GM04503 (cell line): ENCODE measurements at regions not wholly inside any gene's neighbourhood (a gene's known extent, or its start where the extent isn't known, plus 50 kb on each side); places are given as distances from the start of the nearest gene placed in this dataset.

ENCODE experiments used
- DNase-seq: peaks from one replicate; pipeline ENCODE4 v3.0.0-alpha.2; 2012; ENCODE audit warnings: low read depth

GRCh38 chr11:131052367-131052766 lies 136.1 kb upstream of the SNX19 start:
- no peak for DNase-seq

- DNase-seq = no peak
Observed at GRCh38 chr11:131056036-131056435, 139.8 kb upstream of the SNX19 start.

- no peak for DNase-seq
Observed at GRCh38 chr11:131063638-131064037, 147.4 kb upstream of the SNX19 start.

GRCh38 chr11:131064373-131064991 lies 148.2 kb upstream of the SNX19 start:
- DNase-seq = no peak

- DNase-seq = no peak
Observed at GRCh38 chr11:131065435-131066413, 149.4 kb upstream of the SNX19 start.

GRCh38 chr11:131066551-131066950 lies 150.3 kb upstream of the SNX19 start:
- DNase-seq = no peak

- no peak for DNase-seq
Observed at GRCh38 chr11:131070365-131070764, 154.1 kb upstream of the SNX19 start.

- DNase-seq = no peak
Observed at GRCh38 chr11:131073167-131073566, 156.9 kb upstream of the SNX19 start.

GRCh38 chr11:131074573-131074972 lies 158.3 kb upstream of the SNX19 start:
- no peak for DNase-seq

- no peak for DNase-seq
Observed at GRCh38 chr11:131077340-131077739, 161.1 kb upstream of the SNX19 start.

GRCh38 chr11:131079036-131079435 lies 162.8 kb upstream of the SNX19 start:
- no peak for DNase-seq

GRCh38 chr11:131089727-131090245 lies 173.5 kb upstream of the SNX19 start:
- no peak for DNase-seq

- no peak for DNase-seq
Observed at GRCh38 chr11:131092469-131092868, 176.2 kb upstream of the SNX19 start.

- no peak for DNase-seq
Observed at GRCh38 chr11:131094827-131095226, 178.5 kb upstream of the SNX19 start.

GRCh38 chr11:131095511-131096185 lies 179.4 kb upstream of the SNX19 start:
- no peak for DNase-seq

GRCh38 chr11:131099013-131099412 lies 182.7 kb upstream of the SNX19 start:
- DNase-seq = peak; percentile 39

- DNase-seq = no peak
Observed at GRCh38 chr11:131099746-131100145, 183.5 kb upstream of the SNX19 start.

- peak; percentile 20 for DNase-seq
Observed at GRCh38 chr11:131108760-131109159, 192.5 kb upstream of the SNX19 start.

GRCh38 chr11:131109257-131109656 lies 193.0 kb upstream of the SNX19 start:
- DNase-seq = no peak

GRCh38 chr11:131109790-131110189 lies 193.5 kb upstream of the SNX19 start:
- no peak for DNase-seq

GRCh38 chr11:131111775-131112174 lies 195.5 kb upstream of the SNX19 start:
- DNase-seq = no peak

GRCh38 chr11:131118247-131118646 lies 202.0 kb upstream of the SNX19 start:
- no peak for DNase-seq
